GM12878 (cell line): ENCODE measurements at regions not wholly inside any gene's neighbourhood (a gene's known extent, or its start where the extent isn't known, plus 50 kb on each side); places are given as distances from the start of the nearest gene placed in this dataset.

Source experiments
- ATAC-seq: fragments of 200-7000 bp; cut with Tn5 transposase; 3 replicates; pipeline ENCODE4 v1.9.1; 2020; ENCODE audit warnings: mild to moderate bottlenecking, moderate library complexity
- BruUV-seq: library from RNA; stranded (reverse); fragments of 400-500 nt; replicated peaks from 2 replicates; lab custom pipeline; 2021; lab: Mats Ljungman, UMichigan
- CTCF ChIA-PET: fragments of 300-600 bp; sonication (Branson Sonifier 250); formaldehyde crosslinking; extraction: SDS; loops from one replicate; lab custom pipeline; 2021; ENCODE audit warnings: inconsistent platforms; lab: Yijun Ruan, JAX
- POLR2A ChIA-PET: fragments of 350-600 bp; formaldehyde crosslinking; extraction: SDS; loops from one replicate; lab custom pipeline; 2021; ENCODE audit warnings: inconsistent platforms; lab: Charles Lee
- RAD21 ChIA-PET: fragments of 300-600 bp; sonication (Branson Sonifier 250); formaldehyde crosslinking; loops from one replicate; lab custom pipeline; 2023; ENCODE audit warnings: antibody characterized with exemption; ENCODE audit not compliant: unreplicated experiment; lab: Charles Lee
- SMC1A ChIA-PET: fragments of 300-600 bp; sonication (Branson Sonifier 250); formaldehyde crosslinking; loops from one replicate; lab custom pipeline; 2023; ENCODE audit not compliant: unreplicated experiment, uncharacterized antibody; lab: Charles Lee
- DNase-seq: peaks from one replicate; pipeline ENCODE4 v3.0.0-alpha.2; 2011; ENCODE audit warnings: low read depth, low spot score
- FAIRE-seq: peaks from 3 replicates; lab custom pipeline; 2011; peaks lifted over from hg19 to GRCh38; lab: Jason Lieb, UNC
- H2AFZ ChIP-seq: 2 replicates; pipeline ENCODE4 v1.6.0; 2011; ENCODE audit warnings: low read depth, low read length, control low read depth; ENCODE audit not compliant: control insufficient read depth
- H3K27ac ChIP-seq: 2 replicates; pipeline ENCODE4 v1.5.1; 2011; ENCODE audit warnings: control low read depth; ENCODE audit not compliant: control insufficient read depth, insufficient read depth
- H3K27me3 ChIP-seq, 2 experiments: replicated peaks in 1 of 2; 2 replicates each; pipeline versions ENCODE4 v1.6.0 to v1.6.1; 2011; ENCODE audit warnings: low read length in 1 of 2; ENCODE audit not compliant: control insufficient read depth in 2 of 2, insufficient read depth in 2 of 2
- H3K36me3 ChIP-seq, 2 experiments: 2 replicates each; pipeline ENCODE4 v1.5.1; 2011; ENCODE audit warnings: low read length in 1 of 2; ENCODE audit not compliant: control insufficient read depth in 2 of 2, insufficient read depth in 2 of 2
- H3K4me1 ChIP-seq: 2 replicates; pipeline ENCODE4 v1.6.1; 2011; ENCODE audit warnings: mild to moderate bottlenecking, low read length, moderate library complexity, mixed read lengths; ENCODE audit not compliant: control insufficient read depth, insufficient read depth
- H3K4me2 ChIP-seq: 2 replicates; pipeline ENCODE4 v1.6.0; 2011; ENCODE audit warnings: control low read depth; ENCODE audit not compliant: control insufficient read depth, insufficient read depth
- H3K4me3 ChIP-seq: fragments of 200-600 bp; sonication (generic); 2 replicates; pipeline ENCODE4 v1.5.1; 2016
- H3K79me2 ChIP-seq: 2 replicates; pipeline ENCODE4 v1.6.0; 2011; ENCODE audit warnings: low read length; ENCODE audit not compliant: control insufficient read depth, insufficient read depth
- H3K9ac ChIP-seq: 2 replicates; pipeline ENCODE4 v1.8.0; 2011; ENCODE audit warnings: low read length, control low read depth, mixed read lengths; ENCODE audit not compliant: control insufficient read depth, insufficient read depth
- H3K9me3 ChIP-seq: replicated peaks from 3 replicates; pipeline ENCODE4 v1.5.1; 2011; ENCODE audit warnings: mild to moderate bottlenecking, low read length; ENCODE audit not compliant: control insufficient read depth, insufficient read depth
- H4K20me1 ChIP-seq: 2 replicates; pipeline ENCODE4 v1.6.0; 2011; ENCODE audit not compliant: control insufficient read depth, insufficient read depth
- ETV6 ChIP-seq, 2 experiments: fragments of 450-650 bp in 1 of 2; IDR thresholded peaks in 1 of 2; conservative IDR thresholded peaks in 1 of 2; 2 replicates each; pipeline ENCODE4 v1.6.1; 2014; ENCODE audit warnings: antibody characterized with exemption in 1 of 2, borderline replicate concordance in 1 of 2, low read depth in 1 of 2, mild to moderate bottlenecking in 1 of 2, moderate library complexity in 1 of 2
- TCF7 ChIP-seq: IDR thresholded peaks from 2 replicates; pipeline ENCODE4 v1.6.1; 2014; ENCODE audit warnings: antibody characterized with exemption, borderline replicate concordance
- WRNIP1 ChIP-seq: IDR thresholded peaks from 2 replicates; pipeline ENCODE4 v1.6.1; 2011; ENCODE audit warnings: low read depth, low read length, improper control_type of control experiment, borderline replicate concordance
- WGBS: methylation state at CpG from one replicate; pipeline ENCODE4 v1.1.6; 2016; ENCODE audit warnings: low lambda C conversion rate; ENCODE audit not compliant: insufficient replicate concordance, insufficient coverage; ENCODE audit errors: missing lambda C conversion rate; 5-methylcytosine and 5-hydroxymethylcytosine counted together
- in situ Hi-C: fragments of 300-500 bp; cut with MboI; formaldehyde crosslinking; loops from 9 replicates; pipeline ENCODE4 v1.14.3; 2018; ENCODE audit warnings: mixed read lengths
- intact Hi-C: fragments of 100-400 bp; cut with micrococcal nuclease; formaldehyde crosslinking; loops from one replicate; pipeline ENCODE4 v1.14.2; 2022; ENCODE audit not compliant: unreplicated experiment

DNA sequence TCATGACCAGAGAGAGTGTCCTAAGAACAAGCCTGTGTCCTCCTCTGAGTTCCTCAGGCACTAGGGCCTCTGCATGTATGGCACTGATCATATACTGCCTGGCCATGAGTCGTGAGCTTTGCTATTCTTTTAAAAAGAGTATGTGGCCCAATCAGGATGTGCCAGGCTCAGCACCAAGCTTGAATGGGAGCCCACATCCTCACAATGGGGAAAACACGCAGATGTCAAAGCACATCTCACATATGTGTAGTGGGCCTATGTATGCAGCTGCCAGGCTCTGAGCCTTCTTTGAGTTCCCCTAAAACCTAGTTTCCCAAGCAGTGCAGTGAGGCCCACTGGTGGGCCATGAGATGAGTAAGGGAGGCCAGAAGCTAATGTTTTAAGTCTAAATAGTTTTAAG, 69.9 kb upstream of the SLC1A4 start:
- CTCF ChIA-PET = interaction anchor here (0.6 to 13.8 kb wide), 12 partner anchors 9 to 269 kb away, joined by 3 to 413 read pairs (median 16); partner anchors contain the start of gene CEP68
- POLR2A ChIA-PET = interaction anchor here (0.9 to 16.6 kb wide), 6 partner anchors 9 to 112 kb away, joined by 3 to 377 read pairs (median 12); no protein-coding TSS in a partner anchor
- H3K27me3 ChIP-seq = no peaks in the 10 kb centered on the region
- peaks cover 16 to 17% of the 10 kb centered on the region in 2 experiments; a peak in 3 of 4 replicates for H3K36me3 ChIP-seq
- H3K27ac ChIP-seq = peak overlapping the region; percentile 81
- intact Hi-C loops = loop anchor here (5.0 to 10.0 kb wide), 2 partner anchors 267 to 306 kb away; partner anchors contain the start of genes ACTR2 and SERTAD2
- no TSS peak for BruUV-seq
- in situ Hi-C loops = loop anchor here (5.0 to 25.0 kb wide), 2 partner anchors 118 to 643 kb away; no protein-coding TSS in a partner anchor
- no peak overlapping the region for H2AFZ ChIP-seq
- DNase-seq = no peak
- H3K4me3 ChIP-seq = peak overlapping the region; percentile 62; the same call in 1 of the 2 replicates
- RAD21 ChIA-PET = interaction anchor here (0.8 to 13.2 kb wide), 11 partner anchors 18 to 274 kb away, joined by 3 to 389 read pairs (median 14); partner anchors contain the start of gene SLC1A4
- H3K4me1 ChIP-seq = peaks cover 56% of the 10 kb centered on the region
- no peak overlapping the region for H3K9ac ChIP-seq
- 88% methylated on average over 2 of the region's 2 CpGs for WGBS
- SMC1A ChIA-PET = interaction anchor here (0.7 to 14.1 kb wide), 13 partner anchors 9 to 335 kb away, joined by 3 to 395 read pairs (median 7); no protein-coding TSS in a partner anchor
- H4K20me1 ChIP-seq = no peaks in the 10 kb centered on the region
- ATAC-seq = no peak
- peak overlapping the region; percentile 78 for H3K4me2 ChIP-seq
- peaks cover 7% of the 10 kb centered on the region; the same call in 2 of the 3 replicates for H3K9me3 ChIP-seq
- TF ChIP-seq ETV6 (conservative IDR thresholded peaks at IDR 0.05 in 1 of 2, IDR thresholded peaks at IDR 0.05 in 1 of 2; ENCODE audit: borderline replicate concordance in 1 of 2, low read depth in 1 of 2) (no peak), WRNIP1 (no peak), TCF7 (no peak)
- peaks cover 67% of the 10 kb centered on the region for H3K79me2 ChIP-seq
- no peak for FAIRE-seq
